B cell (primary cell): ENCODE measurements at regions not wholly inside any gene's neighbourhood (a gene's known extent, or its start where the extent isn't known, plus 50 kb on each side); places are given as distances from the start of the nearest gene placed in this dataset.

ENCODE experiments used
- ATAC-seq: fragments of 200-7000 bp; cut with Tn5 transposase; one replicate; pipeline ENCODE4 v1.10.0; 2021; ENCODE audit warnings: low read depth, mild to moderate bottlenecking, moderate number of reproducible peaks, moderate library complexity
- CTCF ChIA-PET: fragments of 350-600 bp; sonication (Branson Sonifier 250); formaldehyde crosslinking; loops from one replicate; lab custom pipeline; 2021; ENCODE audit warnings: antibody characterized with exemption, inconsistent platforms; lab: Charles Lee
- POLR2A ChIA-PET: fragments of 350-600 bp; sonication (Branson Sonifier 250); formaldehyde crosslinking; loops from one replicate; lab custom pipeline; 2021; ENCODE audit warnings: antibody characterized with exemption; lab: Charles Lee
- DNase-seq: peaks from one replicate; pipeline ENCODE4 v3.0.0; 2013
- H2AFZ ChIP-seq: 2 replicates; pipeline ENCODE4 v1.6.1; 2012; ENCODE audit warnings: mild to moderate bottlenecking, low read depth, low read length; ENCODE audit not compliant: insufficient read depth, poor library complexity, severe bottlenecking
- H3K27ac ChIP-seq, 2 donors: 1 replicate in 1 of 2; 2 replicates in 1 of 2; pipeline ENCODE4 v1.5.1; 2012 to 2013; ENCODE audit warnings: low read length in 2 of 2, mild to moderate bottlenecking in 2 of 2, moderate library complexity in 1 of 2
- H3K27me3 ChIP-seq, 4 experiments: fragments of 200-600 bp in 1 of 4; sonication (generic) in 1 of 4; replicated peaks in 1 of 4; 1 replicate in 2 of 4; 2 replicates in 2 of 4; pipeline versions ENCODE4 v1.6.1 to v1.7.0; 2013 to 2016; ENCODE audit warnings: low read length in 3 of 4, mild to moderate bottlenecking in 2 of 4, mixed read lengths in 1 of 4, moderate library complexity in 1 of 4; ENCODE audit not compliant: insufficient read depth in 4 of 4, control insufficient read depth in 3 of 4; ENCODE audit errors: control extremely low read depth in 1 of 4
- H3K36me3 ChIP-seq, 2 experiments: replicated peaks in 1 of 2; 1 replicate in 1 of 2; 2 replicates in 1 of 2; pipeline versions ENCODE4 v1.6.1 to v1.7.1; 2013; ENCODE audit warnings: low read length in 1 of 2; ENCODE audit not compliant: insufficient read depth in 2 of 2, control insufficient read depth in 1 of 2; ENCODE audit errors: control extremely low read depth in 1 of 2, extremely low read depth in 1 of 2
- H3K4me1 ChIP-seq, 2 donors: fragments of 200-600 bp in 1 of 2; sonication (generic) in 1 of 2; 1 replicate in 1 of 2; 2 replicates in 1 of 2; pipeline versions ENCODE4 v1.5.1 to v1.6.1; 2013 to 2017; ENCODE audit warnings: low read length in 2 of 2; ENCODE audit not compliant: control insufficient read depth in 2 of 2, insufficient read depth in 2 of 2
- H3K4me2 ChIP-seq: replicated peaks from 2 replicates; pipeline ENCODE3; 2012; ENCODE audit warnings: mild to moderate bottlenecking, low read depth, low read length; ENCODE audit not compliant: poor library complexity, severe bottlenecking
- H3K4me3 ChIP-seq, 5 experiments: fragments of 200-600 bp in 1 of 5; sonication (generic) in 1 of 5; 1 replicate in 3 of 5; 2 replicates in 2 of 5; pipeline versions ENCODE4 v1.5.1 to v1.7.0; 2011 to 2016; ENCODE audit warnings: low read length in 4 of 5, mild to moderate bottlenecking in 4 of 5, low read depth in 2 of 5, control low read depth in 1 of 5, moderate library complexity in 1 of 5; ENCODE audit not compliant: insufficient read depth in 1 of 5; ENCODE audit errors: control extremely low read depth in 1 of 5, extremely low read depth in 1 of 5
- H3K79me2 ChIP-seq: fragments of 200-600 bp; sonication (generic); one replicate; pipeline ENCODE4 v1.6.0; 2016; ENCODE audit warnings: low read length; ENCODE audit not compliant: control insufficient read depth, insufficient read depth
- H3K9ac ChIP-seq: fragments of 200-600 bp; sonication (generic); 2 replicates; pipeline ENCODE4 v1.6.1; 2017; ENCODE audit warnings: mild to moderate bottlenecking, low read length, moderate library complexity
- H3K9me3 ChIP-seq, 3 donors: one replicate each; pipeline versions ENCODE4 v1.6.1 to v1.7.1; 2013; ENCODE audit warnings: low read length in 2 of 3; ENCODE audit not compliant: control insufficient read depth in 2 of 3, insufficient read depth in 1 of 3; ENCODE audit errors: control extremely low read depth in 1 of 3
- H4K20me1 ChIP-seq: 2 replicates; pipeline ENCODE4 v1.6.0; 2012; ENCODE audit warnings: mild to moderate bottlenecking, low read length; ENCODE audit not compliant: insufficient read depth, control insufficient read depth, poor library complexity, severe bottlenecking
- H3K27ac Mint-ChIP-seq: one replicate; pipeline ENCODE4 v1.8.0; 2021; ENCODE audit warnings: mixed read lengths
- H3K27me3 Mint-ChIP-seq: one replicate; pipeline ENCODE4 v1.8.0; 2021; ENCODE audit warnings: mixed read lengths
- H3K4me1 Mint-ChIP-seq: one replicate; pipeline ENCODE4 v1.8.0; 2021; ENCODE audit warnings: mixed read lengths
- H3K4me3 Mint-ChIP-seq: one replicate; pipeline ENCODE4 v1.8.0; 2021; ENCODE audit warnings: mixed read lengths
- H3K9me3 Mint-ChIP-seq: one replicate; pipeline ENCODE4 v1.8.0; 2022; ENCODE audit warnings: mixed read lengths; ENCODE audit not compliant: insufficient read depth
- EZH2 ChIP-seq: IDR thresholded peaks from 2 replicates; pipeline ENCODE4 v1.6.1; 2012; ENCODE audit warnings: borderline replicate concordance, low read depth, mild to moderate bottlenecking, moderate library complexity, low read length; ENCODE audit not compliant: insufficient read depth, poor library complexity, severe bottlenecking
- WGBS: methylation state at CpG from one replicate; pipeline ENCODE4 v1.1.5; 2013; ENCODE audit warnings: missing lambda C conversion rate; ENCODE audit not compliant: insufficient coverage; 5-methylcytosine and 5-hydroxymethylcytosine counted together
- intact Hi-C: fragments of 100-400 bp; cut with micrococcal nuclease; formaldehyde crosslinking; loops from one replicate; pipeline ENCODE4 v1.10.0; 2022
- TF ChIP-seq, protein P1 (sequence below): fragments of 200-600 bp; IDR thresholded peaks from one replicate; pipeline ENCODE4 v1.8.0; 2022; ENCODE audit warnings: antibody characterized with exemption, mild to moderate bottlenecking

GRCh38 chr5:13403351-13403750 is 541.1 kb downstream of the DNAH5 start:
- H3K27ac ChIP-seq, result no peak overlapping the region
- H3K27me3 Mint-ChIP-seq, result no peaks in the 10 kb centered on the region
- no peaks in the 10 kb centered on the region for H3K36me3 ChIP-seq
- ChIA-PET CTCF (no interaction called here), POLR2A (no interaction called here)
- no peaks in the 10 kb centered on the region for H3K4me1 Mint-ChIP-seq
- intact Hi-C loops, result no loop called here
- no peak overlapping the region for H3K4me3 ChIP-seq
- H2AFZ ChIP-seq, result no peak overlapping the region
- no peaks in the 10 kb centered on the region for H3K4me1 ChIP-seq
- ATAC-seq (no peak), DNase-seq (no peak)
- no peak overlapping the region for H3K4me2 ChIP-seq
- peaks cover 0 to 6% (median 0%) of the 10 kb centered on the region in 3 donors for H3K9me3 ChIP-seq
- no peak overlapping the region for H3K9ac ChIP-seq
- H3K4me3 Mint-ChIP-seq, result no peak overlapping the region
- H3K27me3 ChIP-seq, result no peaks in the 10 kb centered on the region
- H3K27ac Mint-ChIP-seq, result no peak overlapping the region
- no peaks in the 10 kb centered on the region for H3K79me2 ChIP-seq
- H4K20me1 ChIP-seq, result no peaks in the 10 kb centered on the region
- no peak for TF ChIP-seq EZH2
- TF ChIP-seq, protein P1, sequence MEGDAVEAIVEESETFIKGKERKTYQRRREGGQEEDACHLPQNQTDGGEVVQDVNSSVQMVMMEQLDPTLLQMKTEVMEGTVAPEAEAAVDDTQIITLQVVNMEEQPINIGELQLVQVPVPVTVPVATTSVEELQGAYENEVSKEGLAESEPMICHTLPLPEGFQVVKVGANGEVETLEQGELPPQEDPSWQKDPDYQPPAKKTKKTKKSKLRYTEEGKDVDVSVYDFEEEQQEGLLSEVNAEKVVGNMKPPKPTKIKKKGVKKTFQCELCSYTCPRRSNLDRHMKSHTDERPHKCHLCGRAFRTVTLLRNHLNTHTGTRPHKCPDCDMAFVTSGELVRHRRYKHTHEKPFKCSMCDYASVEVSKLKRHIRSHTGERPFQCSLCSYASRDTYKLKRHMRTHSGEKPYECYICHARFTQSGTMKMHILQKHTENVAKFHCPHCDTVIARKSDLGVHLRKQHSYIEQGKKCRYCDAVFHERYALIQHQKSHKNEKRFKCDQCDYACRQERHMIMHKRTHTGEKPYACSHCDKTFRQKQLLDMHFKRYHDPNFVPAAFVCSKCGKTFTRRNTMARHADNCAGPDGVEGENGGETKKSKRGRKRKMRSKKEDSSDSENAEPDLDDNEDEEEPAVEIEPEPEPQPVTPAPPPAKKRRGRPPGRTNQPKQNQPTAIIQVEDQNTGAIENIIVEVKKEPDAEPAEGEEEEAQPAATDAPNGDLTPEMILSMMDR, result no peak
- H3K9me3 Mint-ChIP-seq, result peaks cover 9% of the 10 kb centered on the region

DNA sequence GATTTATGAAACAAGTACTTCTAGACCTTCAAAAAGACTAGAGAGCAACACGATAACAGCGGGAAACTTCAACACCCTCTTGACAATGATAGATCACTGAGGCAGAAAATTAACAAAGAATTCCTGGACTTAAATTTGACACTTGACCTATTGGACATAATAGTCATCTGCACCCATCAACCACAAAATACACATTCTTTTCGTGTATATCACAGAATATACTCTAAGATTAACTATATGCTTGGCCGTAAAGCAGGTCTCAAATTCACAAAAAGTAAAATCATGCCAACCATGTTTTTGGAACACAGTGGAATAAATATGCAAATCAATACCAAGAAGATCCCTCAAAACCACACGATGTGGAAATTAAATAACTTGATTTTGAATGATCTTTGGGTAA is 559.4 kb downstream of the DNAH5 start:
- no peaks in the 10 kb centered on the region for H3K27me3 ChIP-seq
- 93% methylated on average over 3 of the region's 5 CpGs for WGBS
- Mint-ChIP-seq H3K4me3 (no peak overlapping the region), H3K9me3 (peaks cover 8% of the 10 kb centered on the region), H3K4me1 (no peaks in the 10 kb centered on the region), H3K27ac (no peak overlapping the region), H3K27me3 (no peaks in the 10 kb centered on the region)
- intact Hi-C loops, result no loop called here
- no peak overlapping the region for H3K4me3 ChIP-seq
- H3K36me3 ChIP-seq, result no peaks in the 10 kb centered on the region
- ChIA-PET CTCF (no interaction called here), POLR2A (no interaction called here)
- no peak overlapping the region for H3K4me2 ChIP-seq
- H2AFZ ChIP-seq, result no peak overlapping the region
- no peak for DNase-seq
- no peaks in the 10 kb centered on the region for H4K20me1 ChIP-seq
- no peaks in the 10 kb centered on the region for H3K79me2 ChIP-seq
- no peak overlapping the region for H3K9ac ChIP-seq
- no peak for ATAC-seq
- H3K4me1 ChIP-seq, result no peaks in the 10 kb centered on the region
- no peak overlapping the region for H3K27ac ChIP-seq
- TF ChIP-seq EZH2, result no peak
- TF ChIP-seq, protein P1, result no peak
- H3K9me3 ChIP-seq, result peaks cover 0 to 25% (median 0%) of the 10 kb centered on the region in 3 donors
